PC-9 (cell line): ENCODE measurements at regions not wholly inside any gene's neighbourhood (a gene's known extent, or its start where the extent isn't known, plus 50 kb on each side); places are given as distances from the start of the nearest gene placed in this dataset.

ENCODE experiments used
- BruUV-seq: library from RNA; stranded (reverse); fragments of 400-500 nt; replicated peaks from 2 replicates; lab custom pipeline; 2021; lab: Mats Ljungman, UMichigan
- CTCF ChIA-PET: fragments of 300-600 bp; sonication (Branson Sonifier 250); formaldehyde crosslinking; loops from one replicate; lab custom pipeline; 2022; ENCODE audit warnings: antibody characterized with exemption; lab: Charles Lee
- POLR2A ChIA-PET: fragments of 300-600 bp; sonication (Branson Sonifier 250); formaldehyde crosslinking; loops from one replicate; lab custom pipeline; 2022; ENCODE audit warnings: antibody characterized with exemption; ENCODE audit not compliant: unreplicated experiment; lab: Charles Lee
- DNase-seq, 2 experiments: peaks; one replicate each; pipeline versions ENCODE4 v3.0.0 to v3.0.0-alpha.2; 2015 to 2022; ENCODE audit warnings: mixed read lengths in 1 of 2
- H2AFZ ChIP-seq: fragments of 200-600 bp; sonication (generic); 2 replicates; pipeline ENCODE4 v1.8.1; 2017; ENCODE audit warnings: antibody characterized with exemption
- H3F3A ChIP-seq: fragments of 200-600 bp; sonication (generic); 2 replicates; pipeline ENCODE4 v1.8.1; 2017; ENCODE audit warnings: antibody characterized with exemption, mild to moderate bottlenecking, low read depth; ENCODE audit not compliant: insufficient read depth
- H3K27ac ChIP-seq: fragments of 200-600 bp; sonication (generic); 2 replicates; pipeline ENCODE4 v1.6.1; 2016; ENCODE audit warnings: mixed run types
- H3K27me3 ChIP-seq: fragments of 200-600 bp; sonication (generic); 2 replicates; pipeline ENCODE4 v1.6.1; 2016; ENCODE audit warnings: low read depth, mixed run types; ENCODE audit not compliant: insufficient read depth
- H3K36me3 ChIP-seq: fragments of 200-600 bp; sonication (generic); 2 replicates; pipeline ENCODE4 v1.6.1; 2016; ENCODE audit warnings: low read depth, mixed run types
- H3K4me1 ChIP-seq: fragments of 200-600 bp; sonication (generic); replicated peaks from 2 replicates; pipeline ENCODE4 v1.6.1; 2016; ENCODE audit warnings: mixed run types; ENCODE audit not compliant: insufficient read depth
- H3K4me2 ChIP-seq: fragments of 200-600 bp; sonication (generic); 2 replicates; pipeline ENCODE4 v1.6.1; 2017; ENCODE audit warnings: mixed run types
- H3K4me3 ChIP-seq: fragments of 200-600 bp; sonication (generic); 2 replicates; pipeline ENCODE4 v1.6.1; 2016; ENCODE audit warnings: mixed run types
- H3K79me2 ChIP-seq: fragments of 200-600 bp; sonication (generic); 2 replicates; pipeline ENCODE4 v1.6.1; 2017; ENCODE audit warnings: low read depth, mixed run types
- H3K9me2 ChIP-seq: fragments of 200-600 bp; sonication (generic); 2 replicates; pipeline ENCODE4 v1.8.1; 2017; ENCODE audit warnings: mild to moderate bottlenecking; ENCODE audit not compliant: insufficient read depth
- H3K9me3 ChIP-seq: fragments of 200-600 bp; sonication (generic); 2 replicates; pipeline ENCODE4 v1.8.1; 2016; ENCODE audit warnings: low read depth; ENCODE audit not compliant: insufficient read depth
- H4K20me1 ChIP-seq: fragments of 200-600 bp; sonication (generic); 2 replicates; pipeline ENCODE4 v1.8.1; 2017; ENCODE audit not compliant: insufficient read depth
- EZH2 ChIP-seq: fragments of 200-600 bp; sonication (generic); IDR thresholded peaks from 2 replicates; pipeline ENCODE4 v1.8.0; 2017; ENCODE audit warnings: antibody characterized with exemption, low read depth
- intact Hi-C: fragments of 100-400 bp; cut with micrococcal nuclease; formaldehyde crosslinking; loops from one replicate; pipeline ENCODE4 v1.10.0; 2022; ENCODE audit not compliant: unreplicated experiment
- TF ChIP-seq, protein P1 (sequence below): fragments of 200-600 bp; sonication (generic); conservative IDR thresholded peaks from 2 replicates; pipeline ENCODE4 v1.6.1; 2017; ENCODE audit warnings: mixed run types, antibody characterized with exemption, mild to moderate bottlenecking, moderate library complexity

DNA sequence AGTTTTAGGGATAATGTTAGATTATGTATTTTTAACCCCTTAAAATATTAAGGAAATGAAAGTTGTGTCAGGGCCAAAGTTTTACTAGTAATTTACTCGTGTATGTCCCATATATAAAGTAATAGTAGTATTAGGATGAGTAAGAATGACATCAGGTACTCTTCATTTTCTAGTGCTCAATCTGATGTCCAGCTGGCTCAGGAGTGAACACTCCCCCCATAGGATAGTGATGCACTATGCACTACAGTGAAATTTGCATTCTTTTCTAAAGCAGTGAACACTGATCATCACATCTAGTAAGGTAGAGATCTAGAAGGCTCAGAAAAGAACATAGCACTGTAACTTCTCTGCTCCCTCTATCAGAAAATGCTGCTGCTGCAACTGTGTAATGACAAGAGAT is 409.7 kb downstream of the GLUD2 start:
- Histone ChIP-seq H4K20me1 (no peaks in the 10 kb centered on the region), H3K9me3 (no peaks in the 10 kb centered on the region)
- intact Hi-C loops: no loop called here

DNA sequence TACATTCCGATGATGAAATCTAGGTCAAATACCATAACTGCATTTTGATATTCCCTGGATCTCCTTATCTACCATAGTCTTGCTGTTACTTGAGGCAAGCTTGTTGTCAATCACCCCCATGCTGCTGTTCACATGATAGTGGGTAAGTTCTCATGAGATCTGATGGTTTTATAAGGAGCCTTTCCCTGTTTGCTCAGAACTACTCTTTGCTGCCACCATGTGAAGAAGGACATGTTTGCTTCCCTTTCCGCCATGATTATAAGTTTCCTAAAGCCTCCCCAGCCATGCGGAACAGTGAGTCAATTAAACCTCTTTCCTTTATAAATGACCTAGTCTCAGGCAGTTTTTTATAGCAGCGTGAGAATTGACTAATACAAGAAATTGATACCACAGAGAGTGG is 432.0 kb downstream of the GLUD2 start:
- no peaks in the 10 kb centered on the region for H3K79me2 ChIP-seq
- H3K4me3 ChIP-seq: no peak overlapping the region
- no peak overlapping the region for H3K27ac ChIP-seq
- no peaks in the 10 kb centered on the region for H4K20me1 ChIP-seq
- no peaks in the 10 kb centered on the region for H3K9me2 ChIP-seq
- no peak overlapping the region for H3K4me2 ChIP-seq
- no peaks in the 10 kb centered on the region for H3K27me3 ChIP-seq
- ChIA-PET CTCF (no interaction called here), POLR2A (no interaction called here)
- no peak for DNase-seq
- BruUV-seq: no TSS peak
- intact Hi-C loops: no loop called here
- no peak for TF ChIP-seq EZH2
- TF ChIP-seq, protein P1, sequence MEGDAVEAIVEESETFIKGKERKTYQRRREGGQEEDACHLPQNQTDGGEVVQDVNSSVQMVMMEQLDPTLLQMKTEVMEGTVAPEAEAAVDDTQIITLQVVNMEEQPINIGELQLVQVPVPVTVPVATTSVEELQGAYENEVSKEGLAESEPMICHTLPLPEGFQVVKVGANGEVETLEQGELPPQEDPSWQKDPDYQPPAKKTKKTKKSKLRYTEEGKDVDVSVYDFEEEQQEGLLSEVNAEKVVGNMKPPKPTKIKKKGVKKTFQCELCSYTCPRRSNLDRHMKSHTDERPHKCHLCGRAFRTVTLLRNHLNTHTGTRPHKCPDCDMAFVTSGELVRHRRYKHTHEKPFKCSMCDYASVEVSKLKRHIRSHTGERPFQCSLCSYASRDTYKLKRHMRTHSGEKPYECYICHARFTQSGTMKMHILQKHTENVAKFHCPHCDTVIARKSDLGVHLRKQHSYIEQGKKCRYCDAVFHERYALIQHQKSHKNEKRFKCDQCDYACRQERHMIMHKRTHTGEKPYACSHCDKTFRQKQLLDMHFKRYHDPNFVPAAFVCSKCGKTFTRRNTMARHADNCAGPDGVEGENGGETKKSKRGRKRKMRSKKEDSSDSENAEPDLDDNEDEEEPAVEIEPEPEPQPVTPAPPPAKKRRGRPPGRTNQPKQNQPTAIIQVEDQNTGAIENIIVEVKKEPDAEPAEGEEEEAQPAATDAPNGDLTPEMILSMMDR: 0 out of 2 replicates have a peak, but pooled peaks have one; percentile 15
- no peaks in the 10 kb centered on the region; the same call in 1 of the 2 replicates for H3K9me3 ChIP-seq
- H3K4me1 ChIP-seq: no peaks in the 10 kb centered on the region
- H3F3A ChIP-seq: no peaks in the 10 kb centered on the region
- no peak overlapping the region for H2AFZ ChIP-seq
- no peaks in the 10 kb centered on the region for H3K36me3 ChIP-seq

More for the DNA sequence above, 409.7 kb downstream of the GLUD2 start:
- no peak overlapping the region for H3K4me2 ChIP-seq
- BruUV-seq: no TSS peak
- no peaks in the 10 kb centered on the region for H3F3A ChIP-seq
- no peak for DNase-seq
- H3K79me2 ChIP-seq: no peaks in the 10 kb centered on the region
- H3K9me2 ChIP-seq: no peaks in the 10 kb centered on the region
- H2AFZ ChIP-seq: no peak overlapping the region
- no peaks in the 10 kb centered on the region for H3K36me3 ChIP-seq
- H3K4me3 ChIP-seq: no peak overlapping the region
- ChIA-PET CTCF (no interaction called here), POLR2A (no interaction called here)
- H3K27me3 ChIP-seq: no peaks in the 10 kb centered on the region
- H3K27ac ChIP-seq: no peak overlapping the region
- TF ChIP-seq, protein P1: no peak
- no peak for TF ChIP-seq EZH2
- H3K4me1 ChIP-seq: no peaks in the 10 kb centered on the region; the same call in 1 of the 2 replicates

DNA sequence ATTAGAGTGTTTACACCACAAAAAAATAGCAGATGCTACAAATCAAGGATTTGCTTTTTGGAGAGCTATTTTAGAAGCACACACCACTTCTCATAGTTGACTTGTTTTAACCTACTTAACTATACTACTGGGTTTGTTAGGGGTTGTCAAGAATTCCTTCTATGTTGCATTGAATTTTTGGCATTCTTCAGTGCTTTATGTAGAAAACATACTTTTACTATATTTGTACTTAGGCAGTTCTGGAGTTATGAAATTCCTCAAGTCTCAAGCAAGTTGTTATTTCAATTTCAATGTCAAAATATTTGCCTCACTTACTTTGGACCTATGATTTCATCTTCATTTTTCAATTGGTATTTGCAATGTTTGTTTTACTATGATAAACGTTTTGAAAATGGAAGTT is 449.6 kb downstream of the GLUD2 start:
- no peak for DNase-seq
- Histone ChIP-seq H3K4me2 (no peak overlapping the region), H3F3A (no peaks in the 10 kb centered on the region), H3K9me2 (no peaks in the 10 kb centered on the region), H3K27ac (no peak overlapping the region), H3K36me3 (no peaks in the 10 kb centered on the region), H3K4me1 (no peaks in the 10 kb centered on the region), H2AFZ (no peak overlapping the region), H4K20me1 (no peaks in the 10 kb centered on the region; the same call in 1 of the 2 replicates), H3K79me2 (no peaks in the 10 kb centered on the region), H3K27me3 (no peaks in the 10 kb centered on the region), H3K4me3 (no peak overlapping the region), H3K9me3 (peaks cover 4% of the 10 kb centered on the region; the same call in 1 of the 2 replicates)
- intact Hi-C loops: no loop called here
- ChIA-PET CTCF (no interaction called here), POLR2A (no interaction called here)
- no TSS peak for BruUV-seq
- TF ChIP-seq, protein P1: no peak
- TF ChIP-seq EZH2: no peak
